CD8-positive, alpha-beta memory T cell (primary cell): ENCODE measurements at regions not wholly inside any gene's neighbourhood (a gene's known extent, or its start where the extent isn't known, plus 50 kb on each side); places are given as distances from the start of the nearest gene placed in this dataset.

Experiments used
- CTCF ChIA-PET: fragments of 350-600 bp; sonication (Branson Sonifier 250); formaldehyde crosslinking; loops from one replicate; lab custom pipeline; 2021; ENCODE audit warnings: antibody characterized with exemption; lab: Charles Lee
- POLR2A ChIA-PET: fragments of 350-600 bp; sonication (Branson Sonifier 250); formaldehyde crosslinking; loops from one replicate; lab custom pipeline; 2021; ENCODE audit warnings: antibody characterized with exemption; lab: Charles Lee
- DNase-seq, 5 donors: peaks; one replicate each; pipeline versions ENCODE4 v3.0.0 to v3.0.0-alpha.2; 2020 to 2022; ENCODE audit warnings: mixed read lengths in 1 of 5
- H3K27ac ChIP-seq: one replicate; pipeline ENCODE4 v1.7.0; 2013; ENCODE audit warnings: low read depth, mild to moderate bottlenecking, low read length, moderate library complexity
- H3K27me3 ChIP-seq: 2 replicates; pipeline ENCODE4 v1.7.0; 2013; ENCODE audit warnings: low read length, mild to moderate bottlenecking; ENCODE audit not compliant: insufficient read depth, poor library complexity, severe bottlenecking
- H3K36me3 ChIP-seq: 2 replicates; pipeline ENCODE4 v1.7.0; 2013; ENCODE audit warnings: mild to moderate bottlenecking, low read length, moderate library complexity; ENCODE audit not compliant: insufficient read depth
- H3K4me1 ChIP-seq: 2 replicates; pipeline ENCODE4 v1.7.0; 2013; ENCODE audit warnings: mild to moderate bottlenecking, low read length, moderate library complexity; ENCODE audit not compliant: insufficient read depth
- H3K4me3 ChIP-seq: 2 replicates; pipeline ENCODE4 v1.7.0; 2013; ENCODE audit warnings: mild to moderate bottlenecking, low read length
- H3K9me3 ChIP-seq: 2 replicates; pipeline ENCODE4 v1.7.0; 2013; ENCODE audit warnings: mild to moderate bottlenecking, low read length
- H3K27ac Mint-ChIP-seq, 8 donors: one replicate each; pipeline ENCODE4 v1.8.0; 2020 to 2021; ENCODE audit warnings: mixed read lengths in 8 of 8, mild to moderate bottlenecking in 6 of 8, inconsistent platforms in 3 of 8, moderate library complexity in 3 of 8
- H3K27me3 Mint-ChIP-seq, 2 donors: one replicate each; pipeline ENCODE4 v1.8.0; 2020 to 2021; ENCODE audit warnings: mixed read lengths in 2 of 2, mild to moderate bottlenecking in 1 of 2, moderate library complexity in 1 of 2
- H3K36me3 Mint-ChIP-seq, 3 donors: one replicate each; pipeline ENCODE4 v1.8.0; 2020 to 2021; ENCODE audit warnings: mixed read lengths in 3 of 3, inconsistent platforms in 1 of 3, mild to moderate bottlenecking in 1 of 3
- H3K4me1 Mint-ChIP-seq, 3 donors: one replicate each; pipeline ENCODE4 v1.8.0; 2020 to 2021; ENCODE audit warnings: mixed read lengths in 3 of 3, inconsistent platforms in 1 of 3, mild to moderate bottlenecking in 1 of 3
- H3K4me3 Mint-ChIP-seq, 7 donors: one replicate each; pipeline ENCODE4 v1.8.0; 2020 to 2021; ENCODE audit warnings: mixed read lengths in 7 of 7, mild to moderate bottlenecking in 6 of 7, moderate library complexity in 4 of 7, inconsistent platforms in 2 of 7
- H3K9me3 Mint-ChIP-seq, 5 donors: one replicate each; pipeline ENCODE4 v1.8.0; 2020 to 2022; ENCODE audit warnings: mixed read lengths in 5 of 5, mild to moderate bottlenecking in 3 of 5, moderate library complexity in 2 of 5, inconsistent platforms in 1 of 5

DNA sequence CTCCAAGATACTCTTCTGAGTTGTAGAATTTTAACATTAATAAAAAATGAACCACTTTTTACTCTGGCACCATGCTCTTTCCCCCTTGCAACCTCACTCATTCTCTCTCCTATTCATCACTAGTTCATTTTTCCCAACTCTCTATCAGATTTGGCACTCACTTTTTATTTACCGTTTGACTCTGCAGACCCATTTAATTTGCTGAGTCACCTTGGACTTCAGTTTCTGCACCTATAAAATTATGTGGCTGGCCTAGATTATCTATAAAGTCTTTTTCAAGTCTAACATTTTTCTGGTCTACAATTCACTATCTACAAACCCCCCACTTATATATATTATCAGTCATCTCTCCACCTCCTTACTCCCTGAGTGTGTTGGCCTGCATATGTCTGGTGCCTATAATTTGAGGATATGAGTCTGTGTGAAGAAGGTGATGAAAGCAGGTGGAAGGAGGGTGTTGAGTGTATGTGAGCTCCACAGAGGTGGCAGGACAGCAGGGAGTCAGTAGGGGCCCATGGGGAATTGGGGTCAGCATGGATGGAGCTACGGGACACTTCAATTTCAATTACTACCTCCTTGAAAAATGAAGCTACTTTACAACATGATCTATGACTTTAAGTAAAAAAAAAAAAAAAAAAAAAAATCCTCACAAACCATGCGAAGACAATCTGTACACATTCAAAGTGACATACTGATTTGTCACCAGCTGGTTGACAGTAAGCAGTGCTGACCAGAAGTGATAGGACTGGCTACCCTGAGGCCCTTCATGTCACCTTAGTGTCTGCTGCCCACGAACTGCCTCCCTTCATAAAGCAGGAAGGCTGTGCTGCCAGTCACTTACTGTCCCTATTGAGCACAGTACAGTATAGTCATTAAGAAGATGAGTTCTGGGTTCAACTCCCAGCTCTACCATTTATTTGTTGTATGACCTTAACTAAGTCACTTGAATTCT is 334.2 kb upstream of the IL12A start:
- Histone ChIP-seq H3K27ac (no peak overlapping the region), H3K9me3 (no peaks in the 10 kb centered on the region), H3K4me3 (no peak overlapping the region), H3K36me3 (no peaks in the 10 kb centered on the region), H3K27me3 (no peaks in the 10 kb centered on the region), H3K4me1 (no peaks in the 10 kb centered on the region)
- Mint-ChIP-seq H3K27me3 (peaks cover 0 to 4% of the 10 kb centered on the region in 2 donors), H3K4me3 (no peak overlapping the region), H3K36me3 (no peaks in the 10 kb centered on the region), H3K9me3 (peaks cover 0 to 8% (median 0%) of the 10 kb centered on the region in 5 donors), H3K27ac (no peak overlapping the region), H3K4me1 (no peaks in the 10 kb centered on the region)
- POLR2A ChIA-PET: no interaction called here
- DNase-seq: no peak
- CTCF ChIA-PET: no interaction called here

DNA sequence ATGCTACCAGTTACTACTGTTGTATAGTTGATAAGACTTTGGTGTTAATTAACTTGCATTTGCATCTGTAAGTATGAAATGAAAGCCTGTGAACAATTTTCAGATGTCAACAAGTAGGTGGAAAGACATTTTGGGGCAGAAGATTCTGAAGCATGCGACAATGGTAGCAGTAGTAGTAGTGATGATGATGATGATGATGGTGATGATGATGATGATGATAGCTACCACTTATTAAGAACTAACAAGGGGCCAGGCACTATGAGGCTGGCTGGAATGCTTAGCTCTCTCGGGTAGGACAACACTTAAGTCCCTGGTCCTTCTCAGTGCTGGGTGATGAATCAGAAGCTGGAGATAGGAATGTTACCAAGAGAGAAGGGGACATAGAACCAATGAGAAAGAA is 333.4 kb upstream of the IL12A start:
- Histone ChIP-seq H3K27ac (no peak overlapping the region), H3K36me3 (no peaks in the 10 kb centered on the region), H3K9me3 (no peaks in the 10 kb centered on the region), H3K4me3 (no peak overlapping the region), H3K4me1 (no peaks in the 10 kb centered on the region), H3K27me3 (no peaks in the 10 kb centered on the region)
- no peak overlapping the region for H3K27ac Mint-ChIP-seq
- H3K4me1 Mint-ChIP-seq: no peaks in the 10 kb centered on the region
- H3K4me3 Mint-ChIP-seq: no peak overlapping the region
- H3K9me3 Mint-ChIP-seq: peaks cover 0 to 8% (median 0%) of the 10 kb centered on the region in 5 donors
- ChIA-PET POLR2A (no interaction called here), CTCF (no interaction called here)
- DNase-seq: no peak
- H3K27me3 Mint-ChIP-seq: peaks cover 0 to 4% of the 10 kb centered on the region in 2 donors
- no peaks in the 10 kb centered on the region for H3K36me3 Mint-ChIP-seq

DNA sequence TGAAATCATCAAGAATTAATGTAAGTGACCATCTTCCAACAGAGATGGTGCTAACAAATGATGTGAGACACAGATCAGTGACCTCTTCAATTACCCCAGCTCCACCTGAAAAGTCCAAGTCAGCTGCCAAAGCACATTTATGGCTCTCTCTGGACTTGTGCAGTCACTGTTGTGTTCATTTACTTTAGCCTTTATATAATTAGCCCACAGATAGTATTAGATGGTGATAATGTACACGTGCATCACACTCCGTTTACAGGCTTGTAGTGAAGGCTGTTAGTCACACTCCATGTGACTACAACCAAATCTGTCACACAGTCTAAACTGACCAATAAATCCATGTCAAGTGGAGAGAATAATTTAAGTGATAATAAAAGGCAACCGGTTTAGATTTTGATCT is 331.5 kb upstream of the IL12A start:
- H3K27me3 ChIP-seq: no peaks in the 10 kb centered on the region
- no peaks in the 10 kb centered on the region for H3K9me3 ChIP-seq
- Mint-ChIP-seq H3K36me3 (no peaks in the 10 kb centered on the region), H3K4me3 (no peak overlapping the region), H3K27me3 (peaks cover 0 to 4% of the 10 kb centered on the region in 2 donors), H3K27ac (no peak overlapping the region), H3K9me3 (peaks cover 0 to 8% (median 4%) of the 10 kb centered on the region in 5 donors), H3K4me1 (no peaks in the 10 kb centered on the region)
- no peaks in the 10 kb centered on the region for H3K4me1 ChIP-seq
- no peak overlapping the region for H3K27ac ChIP-seq
- CTCF ChIA-PET: no interaction called here
- no peaks in the 10 kb centered on the region for H3K36me3 ChIP-seq
- no peak overlapping the region for H3K4me3 ChIP-seq
- no peak for DNase-seq
- POLR2A ChIA-PET: no interaction called here

DNA sequence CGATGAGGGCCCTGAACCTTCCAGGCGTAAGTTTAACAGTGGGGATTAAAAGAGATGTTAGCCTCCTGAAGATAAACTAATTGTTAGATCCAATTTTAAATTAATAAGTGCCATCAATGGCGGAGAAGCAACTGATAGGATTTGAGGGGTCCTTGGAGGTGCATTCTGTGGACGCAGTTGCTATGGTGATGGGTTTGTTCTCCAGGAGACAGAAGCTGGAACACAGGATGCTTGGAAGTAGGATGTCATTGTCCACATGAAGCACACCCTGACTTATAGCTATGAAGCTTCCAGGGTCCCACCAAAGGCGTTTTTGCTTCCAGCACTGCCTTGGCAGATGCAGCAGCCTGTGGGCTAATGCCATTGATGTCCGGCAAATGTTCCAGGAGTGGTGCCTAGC is 331.0 kb upstream of the IL12A start:
- ChIA-PET CTCF (no interaction called here), POLR2A (no interaction called here)

GRCh38 chr3:159660326-159660725 is 328.3 kb upstream of the IL12A start:
- POLR2A ChIA-PET: no interaction called here
- H3K27me3 ChIP-seq: no peaks in the 10 kb centered on the region
- no peaks in the 10 kb centered on the region for H3K4me1 Mint-ChIP-seq
- no peak overlapping the region for H3K27ac ChIP-seq
- H3K36me3 Mint-ChIP-seq: no peaks in the 10 kb centered on the region
- H3K4me3 Mint-ChIP-seq: no peak overlapping the region
- H3K9me3 ChIP-seq: no peaks in the 10 kb centered on the region
- CTCF ChIA-PET: no interaction called here
- H3K4me3 ChIP-seq: no peak overlapping the region
- H3K27ac Mint-ChIP-seq: no peak overlapping the region
- no peaks in the 10 kb centered on the region for H3K36me3 ChIP-seq
- peaks cover 0 to 2% of the 10 kb centered on the region in 2 donors for H3K27me3 Mint-ChIP-seq
- peaks cover 0 to 8% (median 4%) of the 10 kb centered on the region in 5 donors for H3K9me3 Mint-ChIP-seq
- DNase-seq: no peak
- H3K4me1 ChIP-seq: no peaks in the 10 kb centered on the region

More for the DNA sequence above, 331.0 kb upstream of the IL12A start:
- Mint-ChIP-seq H3K4me3 (no peak overlapping the region), H3K4me1 (no peaks in the 10 kb centered on the region), H3K9me3 (peaks cover 0 to 8% (median 4%) of the 10 kb centered on the region in 5 donors), H3K36me3 (no peaks in the 10 kb centered on the region), H3K27me3 (peaks cover 0 to 2% of the 10 kb centered on the region in 2 donors), H3K27ac (no peak overlapping the region)
- Histone ChIP-seq H3K36me3 (no peaks in the 10 kb centered on the region), H3K9me3 (no peaks in the 10 kb centered on the region), H3K4me1 (no peaks in the 10 kb centered on the region), H3K27me3 (no peaks in the 10 kb centered on the region), H3K4me3 (no peak overlapping the region), H3K27ac (no peak overlapping the region)
- no peak for DNase-seq

GRCh38 chr3:159660901-159661300 is 327.7 kb upstream of the IL12A start:
- DNase-seq: no peak
- H3K27ac ChIP-seq: no peak overlapping the region
- CTCF ChIA-PET: no interaction called here
- H3K27me3 ChIP-seq: no peaks in the 10 kb centered on the region
- Mint-ChIP-seq H3K36me3 (no peaks in the 10 kb centered on the region), H3K9me3 (peaks cover 0 to 7% (median 4%) of the 10 kb centered on the region in 5 donors), H3K27me3 (peaks cover 0 to 2% of the 10 kb centered on the region in 2 donors), H3K4me1 (no peaks in the 10 kb centered on the region), H3K27ac (no peak overlapping the region), H3K4me3 (no peak overlapping the region)
- H3K4me1 ChIP-seq: no peaks in the 10 kb centered on the region
- no peaks in the 10 kb centered on the region for H3K9me3 ChIP-seq
- H3K36me3 ChIP-seq: no peaks in the 10 kb centered on the region
- POLR2A ChIA-PET: no interaction called here
- no peak overlapping the region for H3K4me3 ChIP-seq

GRCh38 chr3:159662549-159662948 is 326.1 kb upstream of the IL12A start:
- H3K27ac Mint-ChIP-seq: no peak overlapping the region
- H3K27me3 ChIP-seq: no peaks in the 10 kb centered on the region
- H3K36me3 ChIP-seq: no peaks in the 10 kb centered on the region
- H3K9me3 Mint-ChIP-seq: peaks cover 0 to 7% (median 4%) of the 10 kb centered on the region in 5 donors
- no peaks in the 10 kb centered on the region for H3K36me3 Mint-ChIP-seq
- H3K4me3 Mint-ChIP-seq: no peak overlapping the region
- H3K4me1 Mint-ChIP-seq: no peaks in the 10 kb centered on the region
- H3K27me3 Mint-ChIP-seq: peaks cover 0 to 2% of the 10 kb centered on the region in 2 donors
- ChIA-PET CTCF (no interaction called here), POLR2A (no interaction called here)
- H3K4me1 ChIP-seq: no peaks in the 10 kb centered on the region
- DNase-seq: no peak
- no peak overlapping the region for H3K4me3 ChIP-seq
- no peaks in the 10 kb centered on the region for H3K9me3 ChIP-seq
- no peak overlapping the region for H3K27ac ChIP-seq

DNA sequence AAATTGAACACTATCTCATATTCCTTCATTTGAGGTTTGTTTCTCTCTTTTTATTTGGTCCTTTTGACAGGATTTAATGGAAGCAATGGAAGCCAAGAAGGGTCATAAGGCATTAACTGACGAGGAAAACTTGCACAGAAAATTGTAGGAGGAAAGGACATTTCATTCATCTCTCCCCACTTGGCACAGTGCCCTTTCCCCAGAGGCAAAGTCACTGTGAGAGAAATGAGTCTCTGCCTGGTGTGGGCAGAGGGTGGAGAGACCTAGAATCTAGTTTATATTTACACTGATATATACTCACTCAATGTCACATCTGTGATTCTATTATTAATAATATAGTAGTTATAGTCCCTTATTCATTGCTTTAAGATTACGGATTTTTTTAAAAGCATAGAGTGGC is 324.6 kb upstream of the IL12A start:
- H3K4me3 ChIP-seq: no peak overlapping the region
- Mint-ChIP-seq H3K27me3 (no peaks in the 10 kb centered on the region), H3K36me3 (no peaks in the 10 kb centered on the region), H3K4me3 (no peak overlapping the region), H3K27ac (no peak overlapping the region), H3K9me3 (peaks cover 0 to 7% (median 4%) of the 10 kb centered on the region in 5 donors), H3K4me1 (no peaks in the 10 kb centered on the region)
- no peaks in the 10 kb centered on the region for H3K27me3 ChIP-seq
- no peaks in the 10 kb centered on the region for H3K36me3 ChIP-seq
- H3K9me3 ChIP-seq: no peaks in the 10 kb centered on the region
- CTCF ChIA-PET: no interaction called here
- DNase-seq: no peak
- POLR2A ChIA-PET: no interaction called here
- no peaks in the 10 kb centered on the region for H3K4me1 ChIP-seq
- no peak overlapping the region for H3K27ac ChIP-seq
